ENCODE measurements at regions not wholly inside any gene's neighbourhood (a gene's known extent, or its start where the extent isn't known, plus 50 kb on each side); places are given as distances from the start of the nearest gene placed in this dataset.
"Not testable (repeated sequence)": the region's sequence is repeated elsewhere in the genome, so short reads cannot be mapped to it uniquely, and the experiment has no call there.

GRCh38 chr4:31022702-31023101 lies 302.5 kb downstream of the PCDH7 start:
- TF ChIP-seq POLR2A (IDR thresholded peaks at IDR 0.05) (no peak), POLR2AphosphoS5 (IDR thresholded peaks at IDR 0.05) (no peak), CTCF (IDR thresholded peaks at IDR 0.05) (no peak), EP300 (IDR thresholded peaks at IDR 0.05) (no peak)
- Histone ChIP-seq H3K9me3 (no peaks in the 10 kb centered on the region), H3K27ac (no peak overlapping the region), H3K36me3 (no peaks in the 10 kb centered on the region), H3K4me1 (no peaks in the 10 kb centered on the region), H3K27me3 (no peaks in the 10 kb centered on the region), H3K4me3 (no peak overlapping the region)
- ATAC-seq (ENCODE audit: low FRiP score in 2 of 2) (no peak), DNase-seq (no peak)
- 77% methylated on average over 5 of the region's 5 CpGs for WGBS, 2 donors

GRCh38 chr4:31023109-31023508 lies 302.9 kb downstream of the PCDH7 start:
- no peak for DNase-seq
- 79 to 82% methylated on average over 2 of the region's 2 CpGs for WGBS, 2 donors
- ATAC-seq (ENCODE audit: low FRiP score in 2 of 2), result no peak
- Histone ChIP-seq H3K27ac (no peak overlapping the region), H3K27me3 (no peaks in the 10 kb centered on the region), H3K9me3 (no peaks in the 10 kb centered on the region), H3K4me1 (no peaks in the 10 kb centered on the region), H3K36me3 (no peaks in the 10 kb centered on the region), H3K4me3 (no peak overlapping the region)
- TF ChIP-seq POLR2A (IDR thresholded peaks at IDR 0.05), result no peak
- no peak for TF ChIP-seq CTCF (IDR thresholded peaks at IDR 0.05)
- no peak for TF ChIP-seq POLR2AphosphoS5 (IDR thresholded peaks at IDR 0.05)
- no peak for TF ChIP-seq EP300 (IDR thresholded peaks at IDR 0.05)

DNA sequence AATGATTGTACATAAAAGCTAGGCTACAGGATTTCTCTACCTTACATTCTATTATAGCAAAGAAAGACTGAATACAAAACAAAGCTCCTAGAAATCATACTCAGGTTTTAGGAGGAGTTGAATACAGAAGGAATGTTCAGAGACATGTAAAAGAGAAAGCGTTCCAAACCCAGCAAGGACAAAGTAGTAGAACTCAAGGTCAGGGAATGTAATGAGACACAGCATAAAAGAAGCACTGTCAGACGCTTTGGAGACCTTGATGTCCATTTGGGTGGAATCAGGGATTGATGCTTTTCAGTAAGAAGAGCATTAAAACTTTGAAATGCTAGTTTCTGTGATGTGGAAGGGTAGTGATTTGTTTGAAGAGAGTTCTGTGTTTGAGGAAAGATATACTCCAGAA lies 303.6 kb downstream of the PCDH7 start:
- Histone ChIP-seq H3K27ac (no peak overlapping the region), H3K4me1 (no peaks in the 10 kb centered on the region), H3K36me3 (no peaks in the 10 kb centered on the region), H3K27me3 (no peaks in the 10 kb centered on the region), H3K9me3 (no peaks in the 10 kb centered on the region), H3K4me3 (no peak overlapping the region)
- 73 to 79% methylated on average over 2 of the region's 2 CpGs for whole genome bisulfite sequencing, 2 donors
- ATAC-seq (ENCODE audit: low FRiP score in 2 of 2), result no peak
- DNase-seq, result no peak
- TF ChIP-seq CTCF (IDR thresholded peaks at IDR 0.05), result no peak
- TF ChIP-seq EP300 (IDR thresholded peaks at IDR 0.05), result no peak
- TF ChIP-seq POLR2AphosphoS5 (IDR thresholded peaks at IDR 0.05), result no peak
- TF ChIP-seq POLR2A (IDR thresholded peaks at IDR 0.05), result no peak

GRCh38 chr4:31024781-31025180 lies 304.6 kb downstream of the PCDH7 start:
- not testable (repeated sequence) for H3K4me3 ChIP-seq; H3K36me3 ChIP-seq; H3K27ac ChIP-seq; H3K4me1 ChIP-seq; H3K9me3 ChIP-seq; H3K27me3 ChIP-seq; ATAC-seq (ENCODE audit: low FRiP score in 2 of 2)
- peak in 1 of 2 donors; percentile 25 for DNase-seq
- 90 to 94% methylated on average over 12 of the region's 12 CpGs for WGBS, 2 donors

GRCh38 chr4:31026256-31026655 lies 306.1 kb downstream of the PCDH7 start:
- TF ChIP-seq POLR2AphosphoS5 (IDR thresholded peaks at IDR 0.05) (no peak), EP300 (IDR thresholded peaks at IDR 0.05) (no peak), POLR2A (IDR thresholded peaks at IDR 0.05) (no peak), CTCF (IDR thresholded peaks at IDR 0.05) (no peak)
- no peaks in the 10 kb centered on the region for H3K27me3 ChIP-seq
- no peaks in the 10 kb centered on the region for H3K4me1 ChIP-seq
- no peak for DNase-seq
- H3K36me3 ChIP-seq, result no peaks in the 10 kb centered on the region
- no peak overlapping the region for H3K27ac ChIP-seq
- 85 to 90% methylated on average over 5 of the region's 5 CpGs for WGBS, 2 donors
- no peak for ATAC-seq (ENCODE audit: low FRiP score in 2 of 2)
- H3K4me3 ChIP-seq, result no peak overlapping the region
- no peaks in the 10 kb centered on the region for H3K9me3 ChIP-seq
